Gastroesophageal sphincter (tissue), 3 donors: ENCODE measurements at regions not wholly inside any gene's neighbourhood (a gene's known extent, or its start where the extent isn't known, plus 50 kb on each side); places are given as distances from the start of the nearest gene placed in this dataset.

Experiments
- POLR2A ChIP-seq, 2 donors: fragments of 450-650 bp; IDR thresholded peaks; one replicate each; pipeline ENCODE4 v1.6.1; 2017; ENCODE audit warnings: antibody characterized with exemption in 2 of 2, mild to moderate bottlenecking in 2 of 2, moderate library complexity in 1 of 2
- TF ChIP-seq, protein P1 (sequence below), 4 experiments: fragments of 200-600 bp in 2 of 4; fragments of 450-650 bp in 2 of 4; sonication (generic) in 1 of 4; IDR thresholded peaks; one replicate each; pipeline ENCODE4 v1.5.1; 2017 to 2019; ENCODE audit warnings: antibody characterized with exemption in 4 of 4, mild to moderate bottlenecking in 2 of 4, moderate library complexity in 2 of 4

DNA sequence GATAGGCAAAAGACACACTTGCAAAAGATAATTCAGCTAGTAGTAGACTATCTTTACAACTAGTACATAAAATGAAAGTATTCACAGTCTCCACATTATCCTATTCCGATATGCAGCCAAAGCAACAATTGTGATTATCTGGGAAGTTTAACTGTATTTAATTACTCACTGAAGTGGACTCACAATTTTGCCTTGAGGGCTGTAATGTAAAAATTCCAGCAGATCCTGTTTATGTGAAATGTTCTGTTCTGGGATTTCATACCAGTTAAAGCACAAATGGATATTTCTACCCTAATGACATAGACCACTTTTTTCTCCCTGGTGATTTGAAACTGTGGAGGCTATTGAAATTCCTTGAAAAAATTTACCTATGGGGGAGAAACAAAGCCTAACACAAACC is 474.4 kb upstream of the EDIL3 start:
- TF ChIP-seq, protein P1, sequence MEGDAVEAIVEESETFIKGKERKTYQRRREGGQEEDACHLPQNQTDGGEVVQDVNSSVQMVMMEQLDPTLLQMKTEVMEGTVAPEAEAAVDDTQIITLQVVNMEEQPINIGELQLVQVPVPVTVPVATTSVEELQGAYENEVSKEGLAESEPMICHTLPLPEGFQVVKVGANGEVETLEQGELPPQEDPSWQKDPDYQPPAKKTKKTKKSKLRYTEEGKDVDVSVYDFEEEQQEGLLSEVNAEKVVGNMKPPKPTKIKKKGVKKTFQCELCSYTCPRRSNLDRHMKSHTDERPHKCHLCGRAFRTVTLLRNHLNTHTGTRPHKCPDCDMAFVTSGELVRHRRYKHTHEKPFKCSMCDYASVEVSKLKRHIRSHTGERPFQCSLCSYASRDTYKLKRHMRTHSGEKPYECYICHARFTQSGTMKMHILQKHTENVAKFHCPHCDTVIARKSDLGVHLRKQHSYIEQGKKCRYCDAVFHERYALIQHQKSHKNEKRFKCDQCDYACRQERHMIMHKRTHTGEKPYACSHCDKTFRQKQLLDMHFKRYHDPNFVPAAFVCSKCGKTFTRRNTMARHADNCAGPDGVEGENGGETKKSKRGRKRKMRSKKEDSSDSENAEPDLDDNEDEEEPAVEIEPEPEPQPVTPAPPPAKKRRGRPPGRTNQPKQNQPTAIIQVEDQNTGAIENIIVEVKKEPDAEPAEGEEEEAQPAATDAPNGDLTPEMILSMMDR (IDR thresholded peaks at IDR 0.05) = no peak
- no peak for TF ChIP-seq POLR2A (IDR thresholded peaks at IDR 0.05)
